Renal cortical epithelial cell (primary cell): ENCODE measurements at regions not wholly inside any gene's neighbourhood (a gene's known extent, or its start where the extent isn't known, plus 50 kb on each side); places are given as distances from the start of the nearest gene placed in this dataset.

Source experiments
- DNase-seq: peaks from one replicate; pipeline ENCODE4 v3.0.0-alpha.2; 2011; ENCODE audit warnings: low read depth

- DNase-seq, result no peak
Observed at GRCh38 chr2:191610756-191611155, 67.2 kb upstream of the NABP1 start.

- DNase-seq, result no peak
Observed at GRCh38 chr2:191611614-191612013, 66.3 kb upstream of the NABP1 start.

- DNase-seq, result peak; percentile 100
Observed at GRCh38 chr2:191612496-191612895, 65.4 kb upstream of the NABP1 start.

- no peak for DNase-seq
Observed at GRCh38 chr2:191614759-191615158, 63.2 kb upstream of the NABP1 start.

- no peak for DNase-seq
Observed at GRCh38 chr2:191615596-191615995, 62.3 kb upstream of the NABP1 start.

- peak; percentile 49 for DNase-seq
Observed at GRCh38 chr2:191617575-191617974, 60.4 kb upstream of the NABP1 start.

- no peak for DNase-seq
Observed at GRCh38 chr2:191618046-191618780, 59.7 kb upstream of the NABP1 start.

- peak; percentile 57 for DNase-seq
Observed at GRCh38 chr2:191618786-191619185, 59.1 kb upstream of the NABP1 start.

GRCh38 chr2:191620144-191620543 is 57.8 kb upstream of the NABP1 start:
- peak; percentile 98 for DNase-seq

GRCh38 chr2:191622374-191623320 is 55.3 kb upstream of the NABP1 start:
- DNase-seq, result no peak

- peak; percentile 27 for DNase-seq
Observed at GRCh38 chr2:191625016-191625415, 52.9 kb upstream of the NABP1 start.

GRCh38 chr2:191625446-191625845 is 52.5 kb upstream of the NABP1 start:
- no peak for DNase-seq

GRCh38 chr2:191626497-191627151 is 51.3 kb upstream of the NABP1 start:
- DNase-seq, result peak; percentile 90

- no peak for DNase-seq
Observed at GRCh38 chr2:191627518-191627917, 50.4 kb upstream of the NABP1 start.
